ENCODE measurements at regions not wholly inside any gene's neighbourhood (a gene's known extent, or its start where the extent isn't known, plus 50 kb on each side); places are given as distances from the start of the nearest gene placed in this dataset.

GRCh38 chr18:28984731-28985130 is 807.8 kb upstream of the CDH2 start:
- no peak for DNase-seq (ENCODE audit: low read depth, low spot score)
- ATAC-seq, result no peak
- no peak overlapping the region for H3K27ac ChIP-seq (ENCODE audit: low read length)

GRCh38 chr18:28974504-28974903 is 797.6 kb upstream of the CDH2 start:
- Histone ChIP-seq H3K4me3 (ENCODE audit: low read depth in 2 of 2, low read length in 2 of 2) (no peak overlapping the region), H3K27ac (ENCODE audit: low read length) (no peak overlapping the region), H3K36me3 (ENCODE audit: control insufficient read depth, insufficient read depth, low read length) (no peaks in the 10 kb centered on the region), H3K27me3 (ENCODE audit: control insufficient read depth, insufficient read depth, low read length) (no peaks in the 10 kb centered on the region), H3K4me1 (ENCODE audit: control insufficient read depth, insufficient read depth, low read length) (no peaks in the 10 kb centered on the region), H3K9me3 (ENCODE audit: control insufficient read depth, insufficient read depth, low read depth, low read length) (no peaks in the 10 kb centered on the region)
- intact Hi-C loops (cut with micrococcal nuclease; ENCODE audit: unreplicated experiment), result no loop called here
- ChIA-PET POLR2A (no interaction called here), CTCF (no interaction called here)
- no TSS peak for BruUV-seq (replicated peaks)
- DNase-seq (ENCODE audit: low read depth, low spot score), result no peak
- TF ChIP-seq SIN3A (IDR thresholded peaks at IDR 0.05; ENCODE audit: borderline replicate concordance, insufficient read depth, low read depth, low read length) (no peak), TCF7L2 (IDR thresholded peaks at IDR 0.05; ENCODE audit: low read depth, low read length) (no peak), CTCF (IDR thresholded peaks at IDR 0.05) (no peak), REST (IDR thresholded peaks at IDR 0.05; ENCODE audit: insufficient read depth in 1 of 2, low read depth in 2 of 2, low read length in 1 of 2) (no peak), POLR2AphosphoS5 (IDR thresholded peaks at IDR 0.05; ENCODE audit: low read depth, low read length) (no peak)
- in situ Hi-C loops (cut with HindIII; ENCODE audit: low pct_unique_long_range_greater_than_20kb, low sequenced_read_pairs), result no loop called here
- no peak for ATAC-seq

More at GRCh38 chr18:28984731-28985130, 807.8 kb upstream of the CDH2 start:
- Histone ChIP-seq H3K27me3 (ENCODE audit: control insufficient read depth, insufficient read depth, low read length) (no peaks in the 10 kb centered on the region), H3K4me1 (ENCODE audit: control insufficient read depth, insufficient read depth, low read length) (no peaks in the 10 kb centered on the region), H3K36me3 (ENCODE audit: control insufficient read depth, insufficient read depth, low read length) (no peaks in the 10 kb centered on the region), H3K9me3 (ENCODE audit: control insufficient read depth, insufficient read depth, low read depth, low read length) (no peaks in the 10 kb centered on the region), H3K4me3 (ENCODE audit: low read depth in 2 of 2, low read length in 2 of 2) (no peak overlapping the region)
- intact Hi-C loops (cut with micrococcal nuclease; ENCODE audit: unreplicated experiment), result no loop called here
- BruUV-seq (replicated peaks), result no TSS peak
- ChIA-PET CTCF (no interaction called here), POLR2A (no interaction called here)
- in situ Hi-C loops (cut with HindIII; ENCODE audit: low pct_unique_long_range_greater_than_20kb, low sequenced_read_pairs), result no loop called here
- TF ChIP-seq CTCF (IDR thresholded peaks at IDR 0.05), result no peak

GRCh38 chr18:28973324-28973723 is 796.4 kb upstream of the CDH2 start:
- Histone ChIP-seq H3K36me3 (ENCODE audit: control insufficient read depth, insufficient read depth, low read length) (no peaks in the 10 kb centered on the region), H3K27ac (ENCODE audit: low read length) (no peak overlapping the region), H3K27me3 (ENCODE audit: control insufficient read depth, insufficient read depth, low read length) (no peaks in the 10 kb centered on the region), H3K4me1 (ENCODE audit: control insufficient read depth, insufficient read depth, low read length) (no peaks in the 10 kb centered on the region), H3K9me3 (ENCODE audit: control insufficient read depth, insufficient read depth, low read depth, low read length) (no peaks in the 10 kb centered on the region), H3K4me3 (ENCODE audit: low read depth in 2 of 2, low read length in 2 of 2) (no peak overlapping the region)
- CTCF ChIA-PET, result no interaction called here
- intact Hi-C loops (cut with micrococcal nuclease; ENCODE audit: unreplicated experiment) (no loop called here), in situ Hi-C loops (cut with HindIII; ENCODE audit: low pct_unique_long_range_greater_than_20kb, low sequenced_read_pairs) (no loop called here)
- no peak for TF ChIP-seq REST (IDR thresholded peaks at IDR 0.05; ENCODE audit: insufficient read depth in 1 of 2, low read depth in 2 of 2, low read length in 1 of 2)
- no peak for TF ChIP-seq TCF7L2 (IDR thresholded peaks at IDR 0.05; ENCODE audit: low read depth, low read length)
- TF ChIP-seq POLR2AphosphoS5 (IDR thresholded peaks at IDR 0.05; ENCODE audit: low read depth, low read length), result no peak
- no peak for TF ChIP-seq SIN3A (IDR thresholded peaks at IDR 0.05; ENCODE audit: borderline replicate concordance, insufficient read depth, low read depth, low read length)
- TF ChIP-seq CTCF (IDR thresholded peaks at IDR 0.05), result no peak
- ATAC-seq, result no peak
- no peak for DNase-seq (ENCODE audit: low read depth, low spot score)
- no TSS peak for BruUV-seq (replicated peaks)
- POLR2A ChIA-PET, result no interaction called here

Measured in Panc1 (cell line).